ENCODE measurements at regions not wholly inside any gene's neighbourhood (a gene's known extent, or its start where the extent isn't known, plus 50 kb on each side); places are given as distances from the start of the nearest gene placed in this dataset.

DNA sequence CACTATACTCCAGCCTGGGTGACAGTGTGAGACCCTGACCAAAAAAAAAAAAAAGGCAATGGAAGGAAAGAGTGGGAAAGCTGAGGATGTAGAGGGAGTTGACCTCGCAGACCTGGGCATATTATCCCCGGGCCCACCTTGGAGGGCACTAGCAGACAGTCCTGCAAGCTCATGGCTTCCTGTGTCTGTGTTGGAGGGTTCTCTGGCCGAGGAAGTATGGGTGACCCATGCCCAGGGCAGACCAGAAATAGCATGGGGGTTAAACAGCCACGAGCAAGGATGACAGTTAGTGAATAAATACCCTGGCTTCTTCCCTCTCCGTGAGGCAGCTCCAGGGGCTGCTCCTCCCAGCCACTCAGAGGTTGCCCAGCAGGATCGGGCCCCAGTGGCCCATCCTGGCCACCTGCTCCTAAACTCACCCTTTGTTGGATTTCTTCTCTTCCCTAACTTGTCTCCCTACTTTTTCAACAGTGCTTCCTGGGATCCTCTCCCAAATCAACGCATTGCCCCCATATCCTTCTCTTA lies 485.8 kb downstream of the ZNF536 start:
- in situ Hi-C loops (cut with HindIII; ENCODE audit: low pct_unique_long_range_greater_than_20kb, low sequenced_read_pairs), result no loop called here
- H3K4me3 ChIP-seq (ENCODE audit: low read depth in 2 of 2, low read length in 2 of 2), result no peak overlapping the region
- BruUV-seq (replicated peaks), result no TSS peak
- H3K27me3 ChIP-seq (ENCODE audit: control insufficient read depth, insufficient read depth, low read length), result no peaks in the 10 kb centered on the region
- H3K36me3 ChIP-seq (ENCODE audit: control insufficient read depth, insufficient read depth, low read length), result no peaks in the 10 kb centered on the region
- DNase-seq (ENCODE audit: low read depth, low spot score) (no peak), ATAC-seq (no peak)
- TF ChIP-seq SIN3A (IDR thresholded peaks at IDR 0.05; ENCODE audit: borderline replicate concordance, insufficient read depth, low read depth, low read length), result no peak
- TF ChIP-seq, protein P1, sequence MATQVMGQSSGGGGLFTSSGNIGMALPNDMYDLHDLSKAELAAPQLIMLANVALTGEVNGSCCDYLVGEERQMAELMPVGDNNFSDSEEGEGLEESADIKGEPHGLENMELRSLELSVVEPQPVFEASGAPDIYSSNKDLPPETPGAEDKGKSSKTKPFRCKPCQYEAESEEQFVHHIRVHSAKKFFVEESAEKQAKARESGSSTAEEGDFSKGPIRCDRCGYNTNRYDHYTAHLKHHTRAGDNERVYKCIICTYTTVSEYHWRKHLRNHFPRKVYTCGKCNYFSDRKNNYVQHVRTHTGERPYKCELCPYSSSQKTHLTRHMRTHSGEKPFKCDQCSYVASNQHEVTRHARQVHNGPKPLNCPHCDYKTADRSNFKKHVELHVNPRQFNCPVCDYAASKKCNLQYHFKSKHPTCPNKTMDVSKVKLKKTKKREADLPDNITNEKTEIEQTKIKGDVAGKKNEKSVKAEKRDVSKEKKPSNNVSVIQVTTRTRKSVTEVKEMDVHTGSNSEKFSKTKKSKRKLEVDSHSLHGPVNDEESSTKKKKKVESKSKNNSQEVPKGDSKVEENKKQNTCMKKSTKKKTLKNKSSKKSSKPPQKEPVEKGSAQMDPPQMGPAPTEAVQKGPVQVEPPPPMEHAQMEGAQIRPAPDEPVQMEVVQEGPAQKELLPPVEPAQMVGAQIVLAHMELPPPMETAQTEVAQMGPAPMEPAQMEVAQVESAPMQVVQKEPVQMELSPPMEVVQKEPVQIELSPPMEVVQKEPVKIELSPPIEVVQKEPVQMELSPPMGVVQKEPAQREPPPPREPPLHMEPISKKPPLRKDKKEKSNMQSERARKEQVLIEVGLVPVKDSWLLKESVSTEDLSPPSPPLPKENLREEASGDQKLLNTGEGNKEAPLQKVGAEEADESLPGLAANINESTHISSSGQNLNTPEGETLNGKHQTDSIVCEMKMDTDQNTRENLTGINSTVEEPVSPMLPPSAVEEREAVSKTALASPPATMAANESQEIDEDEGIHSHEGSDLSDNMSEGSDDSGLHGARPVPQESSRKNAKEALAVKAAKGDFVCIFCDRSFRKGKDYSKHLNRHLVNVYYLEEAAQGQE (IDR thresholded peaks at IDR 0.05; ENCODE audit: insufficient read depth in 1 of 2, low read depth in 2 of 2, low read length in 1 of 2), result no peak
- no peak for TF ChIP-seq TCF7L2 (IDR thresholded peaks at IDR 0.05; ENCODE audit: low read depth, low read length)
- TF ChIP-seq POLR2AphosphoS5 (IDR thresholded peaks at IDR 0.05; ENCODE audit: low read depth, low read length), result no peak
- TF ChIP-seq, protein P2, sequence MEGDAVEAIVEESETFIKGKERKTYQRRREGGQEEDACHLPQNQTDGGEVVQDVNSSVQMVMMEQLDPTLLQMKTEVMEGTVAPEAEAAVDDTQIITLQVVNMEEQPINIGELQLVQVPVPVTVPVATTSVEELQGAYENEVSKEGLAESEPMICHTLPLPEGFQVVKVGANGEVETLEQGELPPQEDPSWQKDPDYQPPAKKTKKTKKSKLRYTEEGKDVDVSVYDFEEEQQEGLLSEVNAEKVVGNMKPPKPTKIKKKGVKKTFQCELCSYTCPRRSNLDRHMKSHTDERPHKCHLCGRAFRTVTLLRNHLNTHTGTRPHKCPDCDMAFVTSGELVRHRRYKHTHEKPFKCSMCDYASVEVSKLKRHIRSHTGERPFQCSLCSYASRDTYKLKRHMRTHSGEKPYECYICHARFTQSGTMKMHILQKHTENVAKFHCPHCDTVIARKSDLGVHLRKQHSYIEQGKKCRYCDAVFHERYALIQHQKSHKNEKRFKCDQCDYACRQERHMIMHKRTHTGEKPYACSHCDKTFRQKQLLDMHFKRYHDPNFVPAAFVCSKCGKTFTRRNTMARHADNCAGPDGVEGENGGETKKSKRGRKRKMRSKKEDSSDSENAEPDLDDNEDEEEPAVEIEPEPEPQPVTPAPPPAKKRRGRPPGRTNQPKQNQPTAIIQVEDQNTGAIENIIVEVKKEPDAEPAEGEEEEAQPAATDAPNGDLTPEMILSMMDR (IDR thresholded peaks at IDR 0.05), result no peak
- CTCF ChIA-PET, result no interaction called here
- H3K4me1 ChIP-seq (ENCODE audit: control insufficient read depth, insufficient read depth, low read length), result no peaks in the 10 kb centered on the region
- intact Hi-C loops (cut with micrococcal nuclease; ENCODE audit: unreplicated experiment), result no loop called here
- POLR2A ChIA-PET, result no interaction called here
- H3K27ac ChIP-seq (ENCODE audit: low read length), result no peak overlapping the region
- no peaks in the 10 kb centered on the region for H3K9me3 ChIP-seq (ENCODE audit: control insufficient read depth, insufficient read depth, low read depth, low read length)

DNA sequence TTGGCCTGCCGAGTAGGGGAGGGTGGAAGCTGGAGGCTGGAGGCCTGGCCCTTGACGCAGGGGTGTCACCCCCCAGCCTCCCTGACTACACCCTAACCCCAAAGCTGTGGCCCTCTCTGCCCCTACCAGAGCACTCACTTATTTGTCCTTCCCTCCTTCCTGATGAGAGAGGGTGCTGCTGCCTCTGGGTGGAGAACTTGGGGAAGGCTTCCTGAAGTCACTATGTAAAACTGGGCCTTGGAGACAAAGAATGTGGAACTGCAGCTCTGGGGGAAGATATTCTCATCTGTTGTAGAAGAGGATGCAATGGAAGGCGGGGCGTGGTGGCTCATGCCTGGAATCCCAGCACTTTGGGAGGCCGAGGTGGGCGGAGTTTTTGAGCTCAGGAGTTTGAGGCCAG lies 485.2 kb downstream of the ZNF536 start:
- no peak for DNase-seq (ENCODE audit: low read depth, low spot score)
- no peak for TF ChIP-seq SIN3A (IDR thresholded peaks at IDR 0.05; ENCODE audit: borderline replicate concordance, insufficient read depth, low read depth, low read length)
- no peak for TF ChIP-seq POLR2AphosphoS5 (IDR thresholded peaks at IDR 0.05; ENCODE audit: low read depth, low read length)
- TF ChIP-seq TCF7L2 (IDR thresholded peaks at IDR 0.05; ENCODE audit: low read depth, low read length), result no peak
- TF ChIP-seq, protein P1 (IDR thresholded peaks at IDR 0.05; ENCODE audit: insufficient read depth in 1 of 2, low read depth in 2 of 2, low read length in 1 of 2), result no peak
- TF ChIP-seq, protein P2 (IDR thresholded peaks at IDR 0.05), result no peak
- BruUV-seq (replicated peaks), result no TSS peak
- Histone ChIP-seq H3K9me3 (ENCODE audit: control insufficient read depth, insufficient read depth, low read depth, low read length) (no peaks in the 10 kb centered on the region), H3K36me3 (ENCODE audit: control insufficient read depth, insufficient read depth, low read length) (no peaks in the 10 kb centered on the region), H3K27me3 (ENCODE audit: control insufficient read depth, insufficient read depth, low read length) (no peaks in the 10 kb centered on the region), H3K4me1 (ENCODE audit: control insufficient read depth, insufficient read depth, low read length) (no peaks in the 10 kb centered on the region), H3K4me3 (ENCODE audit: low read depth in 2 of 2, low read length in 2 of 2) (no peak overlapping the region), H3K27ac (ENCODE audit: low read length) (no peak overlapping the region)
- in situ Hi-C loops (cut with HindIII; ENCODE audit: low pct_unique_long_range_greater_than_20kb, low sequenced_read_pairs) (no loop called here), intact Hi-C loops (cut with micrococcal nuclease; ENCODE audit: unreplicated experiment) (no loop called here)
- ATAC-seq, result no peak
- ChIA-PET CTCF (no interaction called here), POLR2A (no interaction called here)

All from Panc1 (cell line).